ENCODE measurements at regions not wholly inside any gene's neighbourhood (a gene's known extent, or its start where the extent isn't known, plus 50 kb on each side); places are given as distances from the start of the nearest gene placed in this dataset.

DNA sequence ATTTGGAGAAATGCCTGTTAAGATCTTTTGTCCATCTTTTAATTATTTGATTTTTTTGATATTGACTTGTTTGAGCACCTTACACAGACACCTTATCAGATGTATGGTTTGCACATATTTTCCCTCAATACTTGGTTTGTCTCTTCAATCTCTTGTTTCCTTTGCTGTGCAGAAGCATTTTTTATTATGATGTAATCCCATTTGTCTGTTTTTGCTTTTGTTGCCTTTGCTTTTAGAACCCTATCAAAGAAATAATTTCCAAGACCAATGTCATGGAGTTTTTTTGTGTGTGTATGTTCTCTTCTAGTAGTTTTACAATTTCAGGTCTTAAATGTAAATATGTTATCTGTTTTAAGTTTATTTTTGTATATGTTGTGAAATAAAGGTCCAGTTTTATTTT, 73.9 kb downstream of the HTR1B start:
- TF ChIP-seq POLR2AphosphoS5 (IDR thresholded peaks at IDR 0.05; ENCODE audit: low read depth, low read length): no peak
- TF ChIP-seq TAF1 (IDR thresholded peaks at IDR 0.05; ENCODE audit: low read depth, low read length): no peak

Measured in GM12891 (cell line).